HG03342 (cell line): ENCODE measurements at regions not wholly inside any gene's neighbourhood (a gene's known extent, or its start where the extent isn't known, plus 50 kb on each side); places are given as distances from the start of the nearest gene placed in this dataset.

Source experiments
- ATAC-seq: cut with Tn5 transposase; IDR thresholded peaks from one replicate; pipeline ENCODE4 v1.9.1; 2021; ENCODE audit warnings: mild to moderate bottlenecking, moderate library complexity; ENCODE audit not compliant: unreplicated experiment

DNA sequence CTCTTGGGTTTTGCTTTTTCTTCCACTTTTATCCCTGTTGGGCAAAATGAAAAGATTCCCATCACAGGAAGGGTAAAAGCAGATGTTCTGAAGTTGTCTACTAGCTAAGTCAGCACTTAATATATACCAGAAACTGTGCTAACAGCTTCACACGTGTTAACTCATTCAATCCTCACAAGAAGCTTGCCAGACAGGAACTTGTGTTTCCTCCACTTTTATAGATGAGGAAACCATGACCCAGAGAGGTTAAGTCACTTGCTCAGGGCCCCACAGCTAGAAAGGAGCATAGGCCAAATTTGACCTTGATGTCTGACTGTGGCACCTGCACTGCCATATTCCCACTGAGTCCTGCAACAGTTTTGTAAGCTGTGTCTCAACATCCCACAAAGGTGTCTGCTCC, 76.8 kb upstream of the EPC2 start:
- no peak for ATAC-seq

GRCh38 chr2:148568597-148568996, 76.0 kb upstream of the EPC2 start:
- no peak for ATAC-seq

DNA sequence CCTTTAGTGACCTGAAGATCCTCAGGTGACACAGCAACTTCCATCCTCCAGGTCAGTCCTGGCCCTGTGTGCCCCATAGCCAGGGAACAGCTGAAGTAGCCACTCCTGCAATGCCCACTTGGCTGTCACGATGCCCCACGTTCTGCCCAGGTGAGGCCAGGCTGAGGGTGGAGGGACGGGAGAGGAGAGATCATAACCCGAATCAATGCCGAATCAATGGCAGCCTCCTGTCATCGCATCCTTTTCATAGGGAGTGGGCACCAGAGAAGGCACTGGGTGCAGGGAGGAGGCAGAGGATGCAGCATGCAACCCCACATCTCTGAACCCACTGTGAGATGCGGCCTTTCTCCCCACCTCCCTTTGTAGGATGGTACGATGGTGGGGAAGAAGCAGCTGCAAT, 75.3 kb upstream of the EPC2 start:
- no peak for ATAC-seq

GRCh38 chr2:148570989-148571388, 73.6 kb upstream of the EPC2 start:
- ATAC-seq: no peak

DNA sequence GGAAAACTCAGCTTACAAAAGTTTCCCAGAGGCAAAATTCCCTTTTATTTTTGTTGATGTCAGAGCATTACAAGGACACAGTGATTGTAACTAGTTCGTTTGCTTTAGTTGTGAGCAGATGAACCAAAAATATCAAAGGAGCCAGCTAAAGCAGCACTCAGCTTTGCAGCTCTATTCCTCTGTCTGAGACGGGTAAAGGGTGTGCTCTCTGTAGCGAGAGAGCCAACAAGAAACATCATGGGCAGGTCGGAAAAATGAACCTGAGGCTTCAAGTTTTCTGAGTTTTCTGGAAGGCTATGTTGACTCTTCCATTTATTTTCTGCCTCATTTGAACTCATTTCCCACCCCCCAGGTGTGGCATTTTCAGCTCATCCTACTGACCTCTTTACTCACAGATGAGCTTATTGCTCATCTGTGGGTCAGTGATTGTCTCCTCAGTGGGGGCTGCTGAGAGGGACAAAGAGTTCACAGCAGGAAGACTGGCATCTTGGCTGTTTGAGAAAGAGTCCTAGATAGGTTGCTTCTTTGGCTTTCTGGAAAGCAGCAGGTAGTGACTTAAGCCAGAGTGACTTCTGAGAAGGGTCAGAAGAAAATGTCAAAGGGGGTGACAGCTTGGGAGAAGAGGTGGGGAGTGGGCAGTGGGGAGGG, 66.6 kb upstream of the EPC2 start:
- ATAC-seq: peak; percentile 18

DNA sequence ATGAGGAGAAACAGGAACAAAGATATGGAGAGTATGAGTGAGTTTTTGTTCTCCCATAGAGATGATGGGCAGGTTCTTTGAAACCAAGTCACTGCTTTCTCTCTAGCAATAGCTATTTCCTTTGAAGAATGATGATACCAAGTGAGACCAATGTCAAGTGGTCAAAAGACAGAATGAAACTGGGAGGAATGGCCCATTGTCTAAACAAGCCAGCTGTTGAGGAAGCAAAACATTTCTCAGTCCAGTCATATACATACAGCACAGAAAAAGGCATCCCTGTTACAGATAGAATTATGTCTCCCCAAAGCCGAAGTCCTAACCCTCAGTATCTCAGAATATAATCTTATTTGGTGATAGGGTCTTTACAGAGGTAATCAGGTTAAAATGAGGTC, 66.1 kb upstream of the EPC2 start:
- peak; percentile 69 for ATAC-seq

- no peak for ATAC-seq
Measured at GRCh38 chr2:148582679-148583511, 61.7 kb upstream of the EPC2 start.

- no peak for ATAC-seq
Measured at GRCh38 chr2:148585696-148586095, 58.9 kb upstream of the EPC2 start.

DNA sequence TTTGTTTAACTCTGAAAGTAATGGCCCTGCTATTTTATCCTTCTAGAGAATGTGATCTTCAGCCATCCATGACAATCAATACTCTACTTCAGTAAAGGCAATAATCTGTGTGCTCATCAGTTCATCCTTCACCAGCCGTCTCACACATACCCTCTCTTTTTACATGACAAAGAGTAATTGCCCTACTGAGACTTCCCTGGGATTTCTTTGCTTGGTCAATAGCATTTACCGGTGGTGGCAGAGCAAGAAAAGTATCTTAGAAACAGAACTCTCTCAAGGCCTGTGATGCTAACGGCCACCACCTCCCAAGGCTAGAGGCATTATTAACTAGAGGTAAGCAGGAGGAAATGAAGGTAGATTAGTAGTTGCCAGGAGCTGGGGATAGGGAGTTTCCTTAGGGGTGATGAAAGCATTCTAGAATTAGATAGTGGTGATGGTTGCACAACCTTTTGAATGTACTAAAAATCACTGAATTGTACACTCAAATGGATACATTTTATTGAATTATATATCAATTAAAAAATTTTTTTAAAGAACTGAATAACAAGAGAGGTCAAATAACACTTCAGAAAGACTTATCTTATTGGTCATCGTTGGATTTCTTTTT, 57.9 kb upstream of the EPC2 start:
- no peak for ATAC-seq

GRCh38 chr2:148590612-148591011, 53.9 kb upstream of the EPC2 start:
- no peak for ATAC-seq

- no peak for ATAC-seq
Measured at GRCh38 chr2:148592791-148593190, 51.8 kb upstream of the EPC2 start.

- ATAC-seq: no peak
Measured at GRCh38 chr2:148593421-148593820, 51.1 kb upstream of the EPC2 start.

- no peak for ATAC-seq
Measured at GRCh38 chr2:148594216-148594615, 50.3 kb upstream of the EPC2 start.
